BJ (cell line): ENCODE measurements at regions not wholly inside any gene's neighbourhood (a gene's known extent, or its start where the extent isn't known, plus 50 kb on each side); places are given as distances from the start of the nearest gene placed in this dataset.

Source experiments
- CTCF ChIA-PET: fragments of 350-600 bp; formaldehyde crosslinking; extraction: SDS; loops from one replicate; lab custom pipeline; 2021; ENCODE audit warnings: antibody characterized with exemption, inconsistent platforms; lab: Yijun Ruan, JAX
- POLR2A ChIA-PET: fragments of 300-600 bp; sonication (Branson Sonifier 250); formaldehyde crosslinking; extraction: SDS; loops from one replicate; lab custom pipeline; 2021; ENCODE audit warnings: antibody characterized with exemption; lab: Charles Lee
- DNase-seq: peaks from one replicate; pipeline ENCODE4 v3.0.0-alpha.2; 2011; ENCODE audit warnings: low read depth
- H3K27me3 ChIP-seq: 2 replicates; pipeline ENCODE4 v1.6.0; 2011; ENCODE audit warnings: low read length; ENCODE audit not compliant: control insufficient read depth, insufficient read depth
- H3K36me3 ChIP-seq: 2 replicates; pipeline ENCODE4 v1.5.1; 2011; ENCODE audit warnings: low read length; ENCODE audit not compliant: control insufficient read depth, insufficient read depth
- H3K4me3 ChIP-seq: 2 replicates; pipeline ENCODE4 v1.5.1; 2011; ENCODE audit warnings: low read depth, mild to moderate bottlenecking, control low read depth, low read length
- CTCF ChIP-seq: IDR thresholded peaks from 2 replicates; pipeline ENCODE4 v1.5.1; 2011; ENCODE audit warnings: low read depth, mild to moderate bottlenecking, control low read depth, inconsistent platforms, low read length, moderate library complexity; ENCODE audit not compliant: insufficient read depth

GRCh38 chr4:38233727-38234480 lies 273.7 kb downstream of the PTTG2 start:
- CTCF ChIA-PET = no interaction called here
- Histone ChIP-seq H3K27me3 (no peaks in the 10 kb centered on the region; the same call in 1 of the 2 replicates), H3K36me3 (no peaks in the 10 kb centered on the region), H3K4me3 (no peak overlapping the region)
- POLR2A ChIA-PET = no interaction called here
- TF ChIP-seq CTCF = no peak
- no peak for DNase-seq

- no peak for DNase-seq
- no peak overlapping the region for H3K4me3 ChIP-seq
- no peaks in the 10 kb centered on the region; the same call in 1 of the 2 replicates for H3K27me3 ChIP-seq
- ChIA-PET POLR2A (no interaction called here), CTCF (no interaction called here)
- no peak for TF ChIP-seq CTCF
- H3K36me3 ChIP-seq = no peaks in the 10 kb centered on the region
Measured at GRCh38 chr4:38235354-38235753, 275.2 kb downstream of the PTTG2 start.

- no peak for TF ChIP-seq CTCF
- Histone ChIP-seq H3K4me3 (no peak overlapping the region), H3K27me3 (no peaks in the 10 kb centered on the region; the same call in 1 of the 2 replicates), H3K36me3 (no peaks in the 10 kb centered on the region)
- ChIA-PET POLR2A (no interaction called here), CTCF (interaction anchor here (1.1 kb wide), 1 partner anchor 26 kb away, joined by 4 read pairs; no protein-coding TSS in a partner anchor)
- DNase-seq = no peak
Measured at GRCh38 chr4:38236003-38236402, 275.8 kb downstream of the PTTG2 start.

- no peak for TF ChIP-seq CTCF
- Histone ChIP-seq H3K36me3 (no peaks in the 10 kb centered on the region), H3K27me3 (no peaks in the 10 kb centered on the region; the same call in 1 of the 2 replicates), H3K4me3 (no peak overlapping the region)
- POLR2A ChIA-PET = no interaction called here
- CTCF ChIA-PET = interaction anchor here (1.1 kb wide), 1 partner anchor 25 kb away, joined by 4 read pairs; no protein-coding TSS in a partner anchor
- DNase-seq = no peak
Measured at GRCh38 chr4:38236503-38236902, 276.3 kb downstream of the PTTG2 start.

- POLR2A ChIA-PET = no interaction called here
- CTCF ChIA-PET = interaction anchor here (0.5 kb wide), 1 partner anchor 852 kb away, joined by 3 read pairs; no protein-coding TSS in a partner anchor
- Histone ChIP-seq H3K4me3 (no peak overlapping the region), H3K27me3 (no peaks in the 10 kb centered on the region), H3K36me3 (no peaks in the 10 kb centered on the region)
- peak; percentile 9 for DNase-seq
- no peak for TF ChIP-seq CTCF
Measured at GRCh38 chr4:38237139-38237538, 276.9 kb downstream of the PTTG2 start.
